Activated CD8-positive, alpha-beta memory T cell treated with anti-CD3 and anti-CD28 coated beads for 1 hour (primary cell): ENCODE measurements at regions not wholly inside any gene's neighbourhood (a gene's known extent, or its start where the extent isn't known, plus 50 kb on each side); places are given as distances from the start of the nearest gene placed in this dataset.
"Not testable (repeated sequence)": the region's sequence is repeated elsewhere in the genome, so short reads cannot be mapped to it uniquely, and the experiment has no call there.

Experiments used
- DNase-seq, 2 donors: peaks; one replicate each; pipeline ENCODE4 v3.0.0-alpha.2; 2020; ENCODE audit warnings: low read depth in 1 of 2; ENCODE audit errors: extremely low read depth in 1 of 2

DNA sequence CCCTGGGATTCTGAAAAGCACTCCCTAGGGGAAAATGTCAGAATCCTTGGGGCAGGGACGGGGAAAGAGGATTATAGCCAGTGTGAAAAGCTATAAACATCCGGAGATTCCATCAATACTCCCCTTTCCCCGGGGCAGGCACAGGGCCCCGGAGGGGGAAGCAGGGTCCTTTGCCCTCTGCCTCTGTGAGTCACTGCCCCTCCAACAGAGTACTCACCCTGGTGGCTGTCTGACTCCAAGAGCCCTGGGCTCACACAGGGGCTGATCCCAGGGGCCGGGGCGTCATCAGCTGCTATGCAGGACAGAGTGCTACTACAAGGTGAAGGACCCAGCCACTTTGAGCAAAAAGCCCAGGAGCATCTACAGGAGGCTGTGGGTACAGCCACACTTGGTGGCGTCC lies 133.0 kb upstream of the PRR20G start:
- DNase-seq, result no peak

- no peak for DNase-seq
Observed at GRCh38 chr3:127419641-127420553, 132.1 kb upstream of the PRR20G start.

- no peak for DNase-seq
Observed at GRCh38 chr3:127419182-127419581, 131.3 kb upstream of the PRR20G start.

DNA sequence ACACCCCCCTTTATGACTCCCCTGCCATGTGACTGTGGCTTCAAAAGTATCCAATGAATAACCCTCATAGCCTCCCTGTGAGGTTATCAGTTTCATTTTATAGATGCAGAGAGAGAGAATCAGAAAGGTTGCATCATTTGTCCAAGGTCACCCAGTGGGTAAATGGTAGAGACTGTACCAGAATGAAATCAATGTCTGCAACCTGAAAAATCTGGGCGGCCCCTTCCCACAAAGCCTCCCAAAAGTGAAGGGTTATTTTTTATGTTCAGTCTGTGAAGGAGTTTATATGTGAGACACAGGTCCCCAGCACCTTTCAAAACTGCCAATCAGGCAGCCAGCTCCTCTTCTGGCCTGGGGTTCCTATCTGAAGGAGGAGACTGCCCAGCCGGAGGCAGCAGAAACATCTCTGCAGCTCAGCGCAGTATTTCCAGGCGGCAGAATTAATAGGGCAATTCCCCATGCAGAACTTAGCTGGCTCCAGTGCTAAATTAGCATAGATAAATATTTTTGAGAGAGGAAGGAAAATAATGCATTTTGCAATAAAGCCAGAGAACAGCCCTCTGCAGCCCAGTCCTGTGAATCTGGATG lies 130.8 kb upstream of the PRR20G start:
- no peak for DNase-seq

DNA sequence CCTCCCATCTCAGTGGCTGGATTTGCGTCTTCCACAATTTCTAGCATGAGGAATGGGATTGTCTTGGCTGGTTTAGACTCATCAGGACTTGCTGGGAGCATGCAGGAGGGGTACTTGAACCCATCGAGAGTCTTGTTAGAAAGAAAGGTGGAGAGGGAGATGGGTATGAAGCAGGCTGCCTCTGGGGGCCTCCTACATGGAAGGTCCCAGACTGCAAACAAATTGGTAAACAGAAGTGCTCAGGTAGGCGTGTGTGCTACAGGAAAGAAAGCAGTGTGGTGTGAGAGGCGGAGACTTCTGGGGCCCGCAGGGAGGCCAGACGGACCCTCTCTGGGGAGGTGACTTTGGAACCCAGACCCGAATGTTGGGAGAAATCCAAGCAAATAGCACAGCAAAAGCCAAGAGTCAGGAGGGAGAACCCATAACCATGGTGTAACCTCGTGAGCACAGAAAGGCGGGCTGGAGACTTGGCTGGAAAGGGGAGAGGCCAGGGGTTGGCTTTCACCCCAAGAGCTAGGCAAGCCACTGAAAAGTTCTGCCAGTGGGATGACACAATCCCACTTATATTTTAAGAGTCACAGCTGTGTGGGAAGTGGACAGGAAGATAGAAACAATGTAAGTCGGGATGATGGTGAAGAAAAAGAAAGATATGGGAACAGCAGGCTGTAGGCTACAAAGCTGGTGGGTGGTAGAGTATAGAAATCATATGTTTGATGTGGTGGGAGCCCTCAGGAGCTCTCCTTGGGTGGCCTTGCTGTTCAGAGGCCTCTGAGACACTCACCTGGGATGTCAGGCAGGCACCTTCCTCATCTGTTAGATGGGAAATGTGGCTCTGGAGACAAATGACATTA lies 130.1 kb upstream of the PRR20G start:
- no peak for DNase-seq

DNA sequence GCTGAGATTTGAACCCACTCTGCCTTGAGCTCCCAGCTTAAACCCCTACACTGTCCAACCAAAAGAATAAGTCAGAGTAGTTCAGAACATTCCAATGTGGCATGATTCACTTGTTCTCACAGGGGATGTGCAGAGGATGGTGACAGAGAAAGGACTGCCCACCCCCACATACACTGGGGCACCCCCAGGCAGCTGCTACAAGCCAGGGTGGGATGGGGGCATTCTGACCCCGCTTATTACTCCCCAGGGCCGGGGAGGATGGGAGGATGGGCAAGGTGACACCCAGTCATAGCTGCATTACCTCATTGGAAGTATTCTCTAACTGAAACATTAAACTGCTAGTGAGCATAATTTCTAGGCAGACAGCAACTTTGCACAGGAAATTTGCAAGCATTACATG lies 126.0 kb upstream of the PRR20G start:
- DNase-seq, result no peak

GRCh38 chr3:127413318-127413673 lies 125.5 kb upstream of the PRR20G start:
- no peak for DNase-seq

GRCh38 chr3:127412578-127413317 lies 124.9 kb upstream of the PRR20G start:
- no peak for DNase-seq

DNA sequence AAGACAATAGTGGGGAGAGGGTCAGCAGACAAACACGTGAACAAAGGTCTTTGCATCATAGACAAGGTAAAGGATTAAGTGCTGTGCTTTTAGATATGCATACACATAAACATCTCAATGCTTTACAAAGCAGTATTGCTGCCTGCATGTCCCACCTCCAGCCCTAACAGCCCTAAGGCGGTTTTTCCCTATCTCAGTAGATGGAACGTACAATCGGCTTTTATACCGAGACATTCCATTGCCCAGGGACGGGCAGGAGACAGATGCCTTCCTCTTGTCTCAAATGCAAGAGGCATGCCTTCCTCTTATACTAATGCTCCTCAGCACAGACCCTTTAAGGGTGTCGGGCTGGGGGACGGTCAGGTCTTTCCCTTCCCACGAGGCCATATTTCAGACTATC lies 124.0 kb upstream of the PRR20G start:
- DNase-seq, result not testable (repeated sequence)

- DNase-seq, result no peak
Observed at GRCh38 chr3:127411083-127411727, 123.4 kb upstream of the PRR20G start.

- no peak for DNase-seq
Observed at GRCh38 chr3:127410678-127411077, 122.8 kb upstream of the PRR20G start.

DNA sequence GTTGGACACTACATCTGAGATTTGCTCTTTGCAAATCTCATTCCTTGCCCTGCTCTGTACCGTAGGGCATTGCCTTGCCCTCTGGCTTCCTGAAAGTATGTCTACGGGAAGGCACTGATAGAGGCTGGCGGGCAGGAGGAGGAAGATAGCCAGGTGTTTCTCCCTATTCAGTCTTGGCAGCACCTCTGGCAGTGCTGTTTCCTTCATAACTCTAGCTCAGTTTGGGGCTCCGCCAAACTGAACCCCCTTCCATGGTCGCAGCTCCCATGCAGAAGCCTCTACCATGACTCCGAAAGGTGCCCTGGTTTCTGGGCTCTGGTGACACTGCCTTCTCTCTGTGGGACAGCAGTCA lies 122.3 kb upstream of the PRR20G start:
- DNase-seq, result no peak

- DNase-seq, result no peak
Observed at GRCh38 chr3:127409421-127410136, 121.7 kb upstream of the PRR20G start.

DNA sequence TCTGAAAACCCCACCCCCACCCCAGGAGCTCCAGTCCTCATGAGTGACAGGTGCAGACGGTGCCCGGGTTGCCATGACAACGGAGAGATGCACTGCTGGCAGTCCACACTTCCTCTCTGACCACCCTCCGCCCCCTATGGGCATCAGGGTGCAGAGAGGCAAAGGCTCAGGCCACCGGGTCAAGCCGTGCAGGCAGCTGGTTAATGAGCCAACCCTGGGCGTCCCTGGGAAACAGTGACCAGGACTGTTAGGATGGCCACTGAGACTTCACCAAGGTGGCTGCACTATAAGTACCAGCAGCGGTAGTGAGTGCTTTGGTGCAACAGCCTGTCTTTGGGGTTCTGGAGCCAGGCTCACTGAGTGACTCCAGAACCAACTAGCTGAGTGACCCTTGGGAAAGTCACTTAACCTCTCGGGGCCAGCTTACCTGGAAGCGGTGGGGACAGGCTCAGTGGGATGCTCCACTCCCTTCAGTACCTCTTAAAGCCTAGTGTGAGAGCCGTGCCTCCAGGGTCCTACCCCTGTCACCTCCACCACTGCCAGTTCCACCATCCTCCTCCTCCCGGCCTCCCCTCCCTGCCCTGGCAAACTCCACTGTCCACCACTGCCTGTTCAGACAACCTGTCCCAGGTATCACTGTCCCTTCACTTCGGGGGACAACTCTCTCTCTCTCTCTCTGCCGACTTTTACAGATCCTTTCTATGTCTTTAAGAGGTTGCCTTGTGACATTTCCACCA lies 121.0 kb upstream of the PRR20G start:
- no peak for DNase-seq

GRCh38 chr3:127408022-127408683 lies 120.3 kb upstream of the PRR20G start:
- no peak for DNase-seq

DNA sequence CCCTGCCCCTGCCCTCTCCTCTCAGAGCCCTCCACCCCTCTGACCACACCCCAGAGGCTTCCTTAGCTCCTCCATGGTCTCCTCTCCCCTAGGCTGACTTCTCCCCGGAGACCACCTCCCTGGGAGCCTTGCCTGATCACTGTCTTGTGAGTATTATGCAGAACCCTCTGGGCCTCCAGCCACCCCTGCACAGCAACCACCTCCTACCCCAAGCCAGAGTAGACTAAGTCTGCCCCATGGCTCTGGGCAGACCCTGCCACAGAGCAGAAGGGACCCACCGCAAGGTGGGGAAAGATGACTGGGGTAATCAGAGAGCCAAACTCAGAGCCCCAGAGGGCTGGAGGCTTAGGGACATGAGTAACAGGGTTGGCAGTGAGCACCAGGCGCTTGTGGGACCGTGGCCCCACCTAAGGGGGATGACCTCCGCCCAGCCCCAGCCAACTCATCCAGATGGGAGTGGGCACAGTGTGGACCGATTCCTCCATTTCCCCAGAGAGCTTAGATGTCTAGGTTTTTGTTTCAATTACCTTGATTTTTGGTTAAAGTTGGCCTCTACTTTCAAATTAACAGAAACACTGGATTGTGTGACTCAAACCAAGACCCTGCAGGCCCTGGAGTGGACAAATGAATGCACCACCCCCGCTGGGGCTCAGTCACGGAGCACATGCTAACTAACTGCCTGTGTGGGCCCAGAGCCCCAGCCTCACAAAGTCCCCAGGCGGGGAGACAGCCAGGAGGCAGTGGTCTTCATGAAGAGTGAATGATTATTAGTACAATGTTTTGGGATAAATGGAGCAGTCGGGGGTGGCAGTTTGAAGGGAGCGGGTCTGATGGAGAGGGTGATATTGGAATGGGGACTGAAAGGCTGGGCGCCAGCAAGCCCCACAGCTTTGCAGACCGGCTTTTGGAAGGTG lies 119.4 kb upstream of the PRR20G start:
- no peak for DNase-seq

DNA sequence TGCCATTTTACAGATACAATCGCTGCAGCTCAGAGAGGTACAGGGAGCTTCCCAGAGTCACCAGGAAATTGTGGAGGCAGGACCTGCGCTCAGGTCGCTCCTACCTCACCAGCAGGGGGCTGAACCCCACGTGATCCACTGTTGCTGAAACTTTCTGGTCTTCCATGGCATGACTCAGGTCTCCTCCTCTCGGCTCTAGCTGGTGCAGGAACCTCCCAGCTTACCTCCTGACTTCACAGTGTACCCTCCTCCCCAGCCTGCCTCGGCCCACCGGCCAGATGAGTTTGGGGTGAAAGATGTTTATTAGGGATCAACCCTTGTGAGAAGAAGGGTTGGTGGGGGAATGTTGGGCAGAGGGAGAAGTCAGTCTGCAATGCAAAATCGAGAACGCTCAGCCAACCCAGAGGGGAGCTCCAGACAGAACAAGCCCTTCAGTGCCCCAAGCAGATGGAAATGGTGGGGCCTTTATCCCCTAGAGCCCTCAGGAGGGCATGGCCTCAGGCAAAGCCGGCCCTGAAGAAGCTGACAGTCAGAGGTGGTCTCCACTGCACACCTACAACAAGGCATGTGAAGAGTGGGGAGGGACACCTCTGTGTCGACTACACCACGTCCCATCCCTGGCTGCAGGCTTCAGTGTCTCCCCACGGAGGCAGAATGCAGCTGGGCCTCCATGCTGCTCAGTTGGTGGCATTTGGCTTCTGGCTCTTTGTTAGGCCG lies 118.6 kb upstream of the PRR20G start:
- DNase-seq, result no peak
